IPS DF 6.9 (cell line): ENCODE measurements at regions not wholly inside any gene's neighbourhood (a gene's known extent, or its start where the extent isn't known, plus 50 kb on each side); places are given as distances from the start of the nearest gene placed in this dataset.

Experiments
- DNase-seq: peaks from one replicate; pipeline ENCODE4 v3.0.0-alpha.2; 2013; ENCODE audit warnings: low read depth, low spot score
- H3K27ac ChIP-seq: one replicate; pipeline ENCODE4 v1.5.1; 2013; ENCODE audit warnings: low read length, control low read depth
- H3K27me3 ChIP-seq: 2 replicates; pipeline ENCODE4 v1.6.1; 2013; ENCODE audit warnings: mild to moderate bottlenecking, low read length; ENCODE audit not compliant: control insufficient read depth, insufficient read depth
- H3K36me3 ChIP-seq: 2 replicates; pipeline ENCODE4 v1.6.1; 2013; ENCODE audit warnings: low read length; ENCODE audit not compliant: control insufficient read depth, insufficient read depth
- H3K4me1 ChIP-seq: 2 replicates; pipeline ENCODE4 v1.6.1; 2013; ENCODE audit warnings: low read length; ENCODE audit not compliant: control insufficient read depth, insufficient read depth
- H3K4me3 ChIP-seq: 2 replicates; pipeline ENCODE4 v1.5.1; 2013; ENCODE audit warnings: mild to moderate bottlenecking, low read length
- H3K9me3 ChIP-seq: 2 replicates; pipeline ENCODE4 v1.6.1; 2013; ENCODE audit warnings: low read length, inconsistent platforms; ENCODE audit not compliant: control insufficient read depth, insufficient read depth
- WGBS: extraction: QIAGEN DNeasy Blood & Tissue Kit; methylation state at CpG from one replicate; pipeline ENCODE4 v1.1.7; 2013; ENCODE audit warnings: mixed read lengths, missing lambda C conversion rate; ENCODE audit not compliant: insufficient read length, insufficient coverage; 5-methylcytosine and 5-hydroxymethylcytosine counted together

DNA sequence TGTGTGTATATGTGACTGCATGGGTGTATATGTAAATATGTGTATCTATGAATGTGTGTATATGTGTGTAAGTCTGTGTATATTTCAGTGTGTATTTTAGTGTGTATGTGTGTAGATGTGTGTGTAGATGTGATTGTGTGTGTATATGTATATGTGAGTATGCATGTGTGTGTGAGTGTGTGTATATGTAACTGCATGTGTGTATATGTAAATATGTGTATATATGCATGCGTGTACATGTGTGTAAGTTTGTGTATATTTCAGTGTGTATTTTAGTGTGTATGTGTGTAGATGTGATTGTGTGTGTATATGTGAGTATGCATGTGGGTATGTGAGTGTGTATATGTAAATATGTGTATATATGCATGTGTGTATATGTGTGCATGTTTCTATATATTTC, 169.9 kb downstream of the MN1 start:
- Histone ChIP-seq H3K4me3 (no peak overlapping the region), H3K27me3 (no peaks in the 10 kb centered on the region), H3K4me1 (peaks cover 3% of the 10 kb centered on the region; the same call in 1 of the 2 replicates), H3K9me3 (no peaks in the 10 kb centered on the region), H3K36me3 (no peaks in the 10 kb centered on the region), H3K27ac (no peak overlapping the region)
- no peak for DNase-seq
- WGBS = 100% methylated on average over 1 of the region's 1 CpG

- Histone ChIP-seq H3K27ac (no peak overlapping the region), H3K4me3 (no peak overlapping the region), H3K9me3 (no peaks in the 10 kb centered on the region), H3K36me3 (no peaks in the 10 kb centered on the region), H3K27me3 (no peaks in the 10 kb centered on the region), H3K4me1 (peaks cover 3% of the 10 kb centered on the region; the same call in 1 of the 2 replicates)
- WGBS = no CpG with 5 or more reads among the region's 24 CpGs
- no peak for DNase-seq
These were observed 168.9 kb downstream of the MN1 start for GRCh38 chr22:27632451-27633295.

GRCh38 chr22:27633296-27633871, 168.2 kb downstream of the MN1 start:
- Histone ChIP-seq H3K27ac (no peak overlapping the region), H3K9me3 (no peaks in the 10 kb centered on the region), H3K4me3 (no peak overlapping the region), H3K36me3 (no peaks in the 10 kb centered on the region), H3K4me1 (peaks cover 5% of the 10 kb centered on the region; the same call in 1 of the 2 replicates), H3K27me3 (no peaks in the 10 kb centered on the region)
- DNase-seq = no peak
- WGBS = no CpG with 5 or more reads among the region's 8 CpGs

- H3K27ac ChIP-seq = no peak overlapping the region
- H3K27me3 ChIP-seq = no peaks in the 10 kb centered on the region
- H3K4me3 ChIP-seq = no peak overlapping the region
- no peaks in the 10 kb centered on the region for H3K36me3 ChIP-seq
- no peak for DNase-seq
- no peaks in the 10 kb centered on the region for H3K9me3 ChIP-seq
- no CpG with 5 or more reads among the region's 17 CpGs for WGBS
- peaks cover 11% of the 10 kb centered on the region for H3K4me1 ChIP-seq
These were observed 167.4 kb downstream of the MN1 start for GRCh38 chr22:27634043-27634740.

GRCh38 chr22:27635435-27635834, 166.1 kb downstream of the MN1 start:
- no peak overlapping the region for H3K4me3 ChIP-seq
- no peaks in the 10 kb centered on the region for H3K36me3 ChIP-seq
- H3K27me3 ChIP-seq = no peaks in the 10 kb centered on the region
- no CpG with 5 or more reads among the region's 2 CpGs for WGBS
- H3K9me3 ChIP-seq = no peaks in the 10 kb centered on the region
- no peak for DNase-seq
- peaks cover 11% of the 10 kb centered on the region for H3K4me1 ChIP-seq
- no peak overlapping the region for H3K27ac ChIP-seq

GRCh38 chr22:27635852-27636251, 165.7 kb downstream of the MN1 start:
- Histone ChIP-seq H3K36me3 (no peaks in the 10 kb centered on the region), H3K9me3 (no peaks in the 10 kb centered on the region), H3K27me3 (no peaks in the 10 kb centered on the region), H3K4me1 (peaks cover 11% of the 10 kb centered on the region), H3K4me3 (no peak overlapping the region), H3K27ac (no peak overlapping the region)
- WGBS = no CpG with 5 or more reads among the region's 6 CpGs
- no peak for DNase-seq

DNA sequence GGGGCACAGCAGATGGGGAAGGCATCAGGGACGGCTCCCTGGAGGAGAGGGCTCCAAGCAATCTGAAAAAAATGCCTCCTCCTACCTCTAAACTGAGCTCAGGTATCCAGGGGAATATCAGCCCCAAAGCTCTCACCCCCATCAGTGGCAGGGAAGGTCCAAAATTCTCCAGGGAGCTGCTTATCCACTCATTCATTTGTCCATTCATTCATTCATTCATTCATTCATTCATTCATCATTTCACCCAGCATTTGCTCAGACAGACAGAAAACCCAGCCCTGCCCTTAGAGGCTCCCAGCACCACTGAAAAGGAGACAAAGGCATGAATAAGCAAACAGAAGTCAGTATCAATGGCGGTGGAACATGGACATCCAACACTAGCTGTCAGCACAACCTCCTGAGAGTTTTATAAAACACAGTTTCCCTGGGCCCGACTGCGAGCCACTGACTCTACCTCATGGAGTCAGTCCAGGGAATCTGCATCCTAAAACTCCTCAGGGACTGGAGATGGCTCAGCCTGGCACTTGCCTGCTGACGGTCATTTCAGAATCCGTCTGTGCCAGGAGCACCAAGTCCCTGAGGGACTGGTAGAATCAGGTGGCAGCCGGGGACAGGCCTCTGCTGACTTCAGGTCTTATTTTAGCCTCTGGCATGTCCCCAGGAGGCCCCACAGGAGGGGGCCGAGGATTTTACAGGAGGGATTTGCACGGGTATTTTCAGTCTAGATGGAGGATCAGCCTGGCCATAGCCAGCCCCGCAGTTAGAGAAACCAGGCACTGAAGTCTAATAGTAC, 164.6 kb downstream of the MN1 start:
- H3K27me3 ChIP-seq = no peaks in the 10 kb centered on the region
- H3K27ac ChIP-seq = no peak overlapping the region
- H3K36me3 ChIP-seq = no peaks in the 10 kb centered on the region
- no peak overlapping the region for H3K4me3 ChIP-seq
- peaks cover 8% of the 10 kb centered on the region for H3K4me1 ChIP-seq
- DNase-seq = no peak
- no peaks in the 10 kb centered on the region for H3K9me3 ChIP-seq
- no CpG with 5 or more reads among the region's 10 CpGs for WGBS

GRCh38 chr22:27637604-27638003, 164.0 kb downstream of the MN1 start:
- no peak for DNase-seq
- Histone ChIP-seq H3K4me3 (no peak overlapping the region), H3K27ac (no peak overlapping the region), H3K36me3 (no peaks in the 10 kb centered on the region), H3K27me3 (no peaks in the 10 kb centered on the region), H3K9me3 (no peaks in the 10 kb centered on the region), H3K4me1 (peaks cover 8% of the 10 kb centered on the region)
- no CpG with 5 or more reads among the region's 3 CpGs for WGBS

DNA sequence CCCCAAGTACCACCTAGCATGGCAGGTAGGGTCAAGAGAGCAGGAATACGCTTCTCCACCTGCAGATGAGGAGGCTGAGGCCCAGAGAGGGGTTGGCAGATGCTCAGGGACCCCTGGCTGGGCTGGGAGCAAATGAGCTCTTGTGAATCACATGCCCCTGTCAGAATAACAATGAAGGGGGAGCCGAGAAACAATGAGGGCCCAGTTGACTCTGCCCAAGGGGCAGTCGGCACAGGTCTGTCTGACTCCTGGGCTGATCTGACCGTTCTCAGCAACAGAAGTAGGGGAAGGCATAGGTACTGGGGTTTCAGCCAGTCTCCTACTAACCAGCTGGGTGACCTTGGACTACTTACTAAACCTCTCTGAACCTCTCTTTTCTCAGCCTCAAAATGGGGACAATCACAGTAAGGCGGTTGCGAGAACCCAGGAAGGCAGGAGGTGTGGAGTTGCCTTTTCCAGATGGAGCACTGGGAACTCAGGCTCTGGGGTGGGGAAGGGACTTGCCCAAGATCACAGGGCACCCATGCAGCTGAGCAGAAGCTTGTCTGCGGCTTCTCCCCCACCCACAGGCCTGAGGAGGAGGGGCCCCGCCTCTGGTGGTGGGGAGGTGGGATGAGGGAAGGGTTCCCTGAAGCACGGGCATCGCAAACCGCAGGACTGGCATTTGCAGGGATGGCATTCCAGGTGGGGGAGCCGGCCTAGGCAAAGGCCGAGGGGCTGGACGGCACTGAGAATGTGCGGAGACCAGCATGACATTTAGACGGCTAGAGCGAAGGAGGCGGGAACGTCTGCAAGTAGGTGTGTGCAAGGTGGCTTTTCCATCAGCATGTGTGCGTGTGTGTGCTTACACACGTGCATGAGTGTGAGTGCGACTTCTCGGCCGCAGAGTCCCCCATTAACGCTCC, 163.0 kb downstream of the MN1 start:
- H3K4me3 ChIP-seq = no peak overlapping the region
- H3K4me1 ChIP-seq = peaks cover 8% of the 10 kb centered on the region
- no peaks in the 10 kb centered on the region for H3K27me3 ChIP-seq
- H3K36me3 ChIP-seq = no peaks in the 10 kb centered on the region
- no peak for DNase-seq
- H3K9me3 ChIP-seq = no peaks in the 10 kb centered on the region
- H3K27ac ChIP-seq = no peak overlapping the region
- no CpG with 5 or more reads among the region's 25 CpGs for WGBS
